ENCODE measurements at regions not wholly inside any gene's neighbourhood (a gene's known extent, or its start where the extent isn't known, plus 50 kb on each side); places are given as distances from the start of the nearest gene placed in this dataset.

GRCh38 chr2:18829251-18829902, 240.0 kb upstream of the NT5C1B start:
- H3K27me3 ChIP-seq (ENCODE audit: control insufficient read depth in 4 of 4, insufficient read depth in 4 of 4, low read length in 3 of 4), result no peaks in the 10 kb centered on the region
- H3K9ac ChIP-seq (ENCODE audit: low read depth in 1 of 2, low read length in 2 of 2), result no peak overlapping the region
- H3K27ac ChIP-seq (ENCODE audit: low read depth in 1 of 2, low read length in 2 of 2), result no peak overlapping the region
- H3K4me3 ChIP-seq (ENCODE audit: low read depth in 1 of 3, low read length in 3 of 3), result no peak overlapping the region
- no peak for DNase-seq (ENCODE audit: low spot score)
- H3K9me3 ChIP-seq (ENCODE audit: control insufficient read depth in 4 of 4, low read length in 3 of 4), result no peaks in the 10 kb centered on the region
- WGBS, result 38% methylated on average over 4 of the region's 4 CpGs
- TF ChIP-seq TAF1 (conservative IDR thresholded peaks at IDR 0.05) (no peak), HNF4A (conservative IDR thresholded peaks at IDR 0.05) (no peak), GABPA (IDR thresholded peaks at IDR 0.05 in 1 of 2, conservative IDR thresholded peaks at IDR 0.05 in 1 of 2) (no peak), RAD21 (IDR thresholded peaks at IDR 0.05) (no peak), FOXA1 (IDR thresholded peaks at IDR 0.05) (no peak), NR2F2 (IDR thresholded peaks at IDR 0.05) (no peak)
- H3K36me3 ChIP-seq (ENCODE audit: control insufficient read depth in 4 of 4, insufficient read depth in 3 of 4, low read depth in 1 of 4, low read length in 3 of 4), result no peaks in the 10 kb centered on the region
- peaks cover 1 to 27% (median 16%) of the 10 kb centered on the region in 4 donors for H3K4me1 ChIP-seq (ENCODE audit: control insufficient read depth in 4 of 4, insufficient read depth in 4 of 4, low read length in 3 of 4)

GRCh38 chr2:18828296-18828695, 238.9 kb upstream of the NT5C1B start:
- TF ChIP-seq GABPA (IDR thresholded peaks at IDR 0.05 in 1 of 2, conservative IDR thresholded peaks at IDR 0.05 in 1 of 2), result no peak
- no peak for TF ChIP-seq SP1 (IDR thresholded peaks at IDR 0.05)
- Histone ChIP-seq H3K9ac (ENCODE audit: low read depth in 1 of 2, low read length in 2 of 2) (no peak overlapping the region), H3K27ac (ENCODE audit: low read depth in 1 of 2, low read length in 2 of 2) (no peak overlapping the region), H3K27me3 (ENCODE audit: control insufficient read depth in 4 of 4, insufficient read depth in 4 of 4, low read length in 3 of 4) (no peaks in the 10 kb centered on the region), H3K4me3 (ENCODE audit: low read depth in 1 of 3, low read length in 3 of 3) (no peak overlapping the region), H3K36me3 (ENCODE audit: control insufficient read depth in 4 of 4, insufficient read depth in 3 of 4, low read depth in 1 of 4, low read length in 3 of 4) (no peaks in the 10 kb centered on the region), H3K9me3 (ENCODE audit: control insufficient read depth in 4 of 4, low read length in 3 of 4) (no peaks in the 10 kb centered on the region), H3K4me1 (ENCODE audit: control insufficient read depth in 4 of 4, insufficient read depth in 4 of 4, low read length in 3 of 4) (peaks cover 3 to 31% (median 18%) of the 10 kb centered on the region in 4 donors)
- 91% methylated on average over 3 of the region's 3 CpGs for WGBS
- DNase-seq (ENCODE audit: low spot score), result no peak

- WGBS, result 57% methylated on average over 7 of the region's 7 CpGs
- TF ChIP-seq MAX (IDR thresholded peaks at IDR 0.05) (no peak), ATF3 (IDR thresholded peaks at IDR 0.05) (no peak), GABPA (IDR thresholded peaks at IDR 0.05 in 1 of 2, conservative IDR thresholded peaks at IDR 0.05 in 1 of 2) (no peak), HNF4G (IDR thresholded peaks at IDR 0.05) (no peak), SP1 (IDR thresholded peaks at IDR 0.05) (no peak), FOXA2 (IDR thresholded peaks at IDR 0.05) (no peak), NR2F2 (IDR thresholded peaks at IDR 0.05) (no peak), FOXA1 (IDR thresholded peaks at IDR 0.05) (no peak), CTCF (IDR thresholded peaks at IDR 0.05; ENCODE audit: low read depth, low read length, missing input control) (no peak), RAD21 (IDR thresholded peaks at IDR 0.05) (no peak), RXRA (IDR thresholded peaks at IDR 0.05) (no peak), HNF4A (conservative IDR thresholded peaks at IDR 0.05) (no peak), EGR1 (IDR thresholded peaks at IDR 0.05; ENCODE audit: low read depth in 2 of 2) (no peak), JUND (IDR thresholded peaks at IDR 0.05) (no peak), YY1 (IDR thresholded peaks at IDR 0.05) (no peak)
- H3K4me1 ChIP-seq (ENCODE audit: control insufficient read depth in 4 of 4, insufficient read depth in 4 of 4, low read length in 3 of 4), result peaks cover 3 to 21% (median 13%) of the 10 kb centered on the region in 4 donors
- H3K27me3 ChIP-seq (ENCODE audit: control insufficient read depth in 4 of 4, insufficient read depth in 4 of 4, low read length in 3 of 4), result no peaks in the 10 kb centered on the region
- no peaks in the 10 kb centered on the region for H3K36me3 ChIP-seq (ENCODE audit: control insufficient read depth in 4 of 4, insufficient read depth in 3 of 4, low read depth in 1 of 4, low read length in 3 of 4)
- no peak overlapping the region for H3K4me3 ChIP-seq (ENCODE audit: low read depth in 1 of 3, low read length in 3 of 3)
- no peak for DNase-seq (ENCODE audit: low spot score)
- no peak overlapping the region for H3K27ac ChIP-seq (ENCODE audit: low read depth in 1 of 2, low read length in 2 of 2)
- H3K9ac ChIP-seq (ENCODE audit: low read depth in 1 of 2, low read length in 2 of 2), result no peak overlapping the region
- no peaks in the 10 kb centered on the region for H3K9me3 ChIP-seq (ENCODE audit: control insufficient read depth in 4 of 4, low read length in 3 of 4)
Observed at GRCh38 chr2:18825838-18826237, 236.5 kb upstream of the NT5C1B start.

All from liver (tissue), 8 donors.